ENCODE measurements at regions not wholly inside any gene's neighbourhood (a gene's known extent, or its start where the extent isn't known, plus 50 kb on each side); places are given as distances from the start of the nearest gene placed in this dataset.

DNA sequence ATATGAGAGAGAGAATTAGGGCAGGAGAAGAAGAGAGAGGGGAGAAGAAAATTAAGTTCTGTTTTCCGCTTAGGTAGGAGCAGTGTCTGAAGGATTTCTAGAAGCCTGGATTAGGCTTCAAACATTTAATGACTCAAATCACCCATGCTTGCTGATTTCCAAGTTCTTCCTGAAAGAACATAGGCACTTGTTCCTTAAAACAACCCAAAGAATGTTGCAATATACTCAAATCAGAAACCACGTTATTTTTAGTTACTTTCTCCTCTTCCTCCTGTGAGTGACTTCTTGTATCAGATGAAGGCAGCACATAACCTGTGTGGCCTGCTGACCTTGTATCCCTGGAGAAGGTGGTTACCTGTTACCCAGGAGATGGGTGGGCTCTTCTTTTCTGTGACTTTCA, 351.5 kb upstream of the KLF4 start:
- intact Hi-C loops (cut with micrococcal nuclease): no loop called here
- CTCF ChIA-PET: no interaction called here
- POLR2A ChIA-PET: no interaction called here
- H3K27me3 ChIP-seq (replicated peaks in 1 of 4; ENCODE audit: control extremely low read depth in 1 of 4, control insufficient read depth in 3 of 4, insufficient read depth in 4 of 4, low read length in 3 of 4): no peaks in the 10 kb centered on the region
- Mint-ChIP-seq H3K27me3 (peaks cover 9% of the 10 kb centered on the region), H3K4me3 (no peak overlapping the region), H3K27ac (no peak overlapping the region), H3K9me3 (ENCODE audit: insufficient read depth) (no peaks in the 10 kb centered on the region), H3K4me1 (no peaks in the 10 kb centered on the region)
- no peaks in the 10 kb centered on the region for H4K20me1 ChIP-seq (ENCODE audit: control insufficient read depth, insufficient read depth, low read length, poor library complexity, severe bottlenecking)
- H3K79me2 ChIP-seq (ENCODE audit: control insufficient read depth, insufficient read depth, low read length): no peaks in the 10 kb centered on the region
- no peaks in the 10 kb centered on the region for H3K9me3 ChIP-seq (ENCODE audit: control extremely low read depth in 1 of 3, control insufficient read depth in 2 of 3, insufficient read depth in 1 of 3, low read length in 2 of 3)
- no peak for DNase-seq
- no peaks in the 10 kb centered on the region for H3K36me3 ChIP-seq (replicated peaks in 1 of 2; ENCODE audit: control extremely low read depth in 1 of 2, control insufficient read depth in 1 of 2, extremely low read depth in 1 of 2, insufficient read depth in 2 of 2, low read length in 1 of 2)
- ATAC-seq (ENCODE audit: low read depth): no peak
- H3K4me1 ChIP-seq (ENCODE audit: control insufficient read depth in 2 of 2, insufficient read depth in 2 of 2, low read length in 2 of 2): no peaks in the 10 kb centered on the region
- H3K4me2 ChIP-seq (replicated peaks; ENCODE audit: low read depth, low read length, poor library complexity, severe bottlenecking): no peak overlapping the region
- WGBS (ENCODE audit: insufficient coverage): no CpG with 5 or more reads among the region's 2 CpGs
- no peak overlapping the region for H3K27ac ChIP-seq (ENCODE audit: low read length in 2 of 2)
- no peak overlapping the region for H2AFZ ChIP-seq (ENCODE audit: insufficient read depth, low read depth, low read length, poor library complexity, severe bottlenecking)
- H3K4me3 ChIP-seq (ENCODE audit: control extremely low read depth in 1 of 5, extremely low read depth in 1 of 5, insufficient read depth in 1 of 5, low read depth in 2 of 5, low read length in 4 of 5): no peak overlapping the region
- no peak for TF ChIP-seq EZH2 (IDR thresholded peaks at IDR 0.05; ENCODE audit: borderline replicate concordance, insufficient read depth, low read depth, low read length, poor library complexity, severe bottlenecking)
- TF ChIP-seq, protein P1, sequence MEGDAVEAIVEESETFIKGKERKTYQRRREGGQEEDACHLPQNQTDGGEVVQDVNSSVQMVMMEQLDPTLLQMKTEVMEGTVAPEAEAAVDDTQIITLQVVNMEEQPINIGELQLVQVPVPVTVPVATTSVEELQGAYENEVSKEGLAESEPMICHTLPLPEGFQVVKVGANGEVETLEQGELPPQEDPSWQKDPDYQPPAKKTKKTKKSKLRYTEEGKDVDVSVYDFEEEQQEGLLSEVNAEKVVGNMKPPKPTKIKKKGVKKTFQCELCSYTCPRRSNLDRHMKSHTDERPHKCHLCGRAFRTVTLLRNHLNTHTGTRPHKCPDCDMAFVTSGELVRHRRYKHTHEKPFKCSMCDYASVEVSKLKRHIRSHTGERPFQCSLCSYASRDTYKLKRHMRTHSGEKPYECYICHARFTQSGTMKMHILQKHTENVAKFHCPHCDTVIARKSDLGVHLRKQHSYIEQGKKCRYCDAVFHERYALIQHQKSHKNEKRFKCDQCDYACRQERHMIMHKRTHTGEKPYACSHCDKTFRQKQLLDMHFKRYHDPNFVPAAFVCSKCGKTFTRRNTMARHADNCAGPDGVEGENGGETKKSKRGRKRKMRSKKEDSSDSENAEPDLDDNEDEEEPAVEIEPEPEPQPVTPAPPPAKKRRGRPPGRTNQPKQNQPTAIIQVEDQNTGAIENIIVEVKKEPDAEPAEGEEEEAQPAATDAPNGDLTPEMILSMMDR (IDR thresholded peaks at IDR 0.05): no peak
- no peak overlapping the region for H3K9ac ChIP-seq (ENCODE audit: low read length)

- Histone ChIP-seq H3K27me3 (replicated peaks in 1 of 4; ENCODE audit: control extremely low read depth in 1 of 4, control insufficient read depth in 3 of 4, insufficient read depth in 4 of 4, low read length in 3 of 4) (no peaks in the 10 kb centered on the region), H3K9ac (ENCODE audit: low read length) (no peak overlapping the region), H2AFZ (ENCODE audit: insufficient read depth, low read depth, low read length, poor library complexity, severe bottlenecking) (no peak overlapping the region), H3K79me2 (ENCODE audit: control insufficient read depth, insufficient read depth, low read length) (no peaks in the 10 kb centered on the region), H3K36me3 (replicated peaks in 1 of 2; ENCODE audit: control extremely low read depth in 1 of 2, control insufficient read depth in 1 of 2, extremely low read depth in 1 of 2, insufficient read depth in 2 of 2, low read length in 1 of 2) (no peaks in the 10 kb centered on the region), H3K4me3 (ENCODE audit: control extremely low read depth in 1 of 5, extremely low read depth in 1 of 5, insufficient read depth in 1 of 5, low read depth in 2 of 5, low read length in 4 of 5) (no peak overlapping the region), H3K27ac (ENCODE audit: low read length in 2 of 2) (no peak overlapping the region), H3K4me2 (replicated peaks; ENCODE audit: low read depth, low read length, poor library complexity, severe bottlenecking) (no peak overlapping the region), H3K4me1 (ENCODE audit: control insufficient read depth in 2 of 2, insufficient read depth in 2 of 2, low read length in 2 of 2) (no peaks in the 10 kb centered on the region), H4K20me1 (ENCODE audit: control insufficient read depth, insufficient read depth, low read length, poor library complexity, severe bottlenecking) (no peaks in the 10 kb centered on the region), H3K9me3 (ENCODE audit: control extremely low read depth in 1 of 3, control insufficient read depth in 2 of 3, insufficient read depth in 1 of 3, low read length in 2 of 3) (no peaks in the 10 kb centered on the region)
- Mint-ChIP-seq H3K4me1 (no peaks in the 10 kb centered on the region), H3K27me3 (peaks cover 17% of the 10 kb centered on the region), H3K4me3 (no peak overlapping the region), H3K9me3 (ENCODE audit: insufficient read depth) (peaks cover 3% of the 10 kb centered on the region), H3K27ac (no peak overlapping the region)
- DNase-seq (no peak), ATAC-seq (ENCODE audit: low read depth) (no peak)
- ChIA-PET CTCF (no interaction called here), POLR2A (no interaction called here)
- intact Hi-C loops (cut with micrococcal nuclease): no loop called here
- 80% methylated on average over 1 of the region's 1 CpG for whole genome bisulfite sequencing (ENCODE audit: insufficient coverage)
- TF ChIP-seq, protein P1 (IDR thresholded peaks at IDR 0.05): no peak
- no peak for TF ChIP-seq EZH2 (IDR thresholded peaks at IDR 0.05; ENCODE audit: borderline replicate concordance, insufficient read depth, low read depth, low read length, poor library complexity, severe bottlenecking)
Observed at GRCh38 chr9:107839371-107839770, 349.8 kb upstream of the KLF4 start.

All from B cell (primary cell).